Neural cell (in vitro differentiated cells): ENCODE measurements at regions not wholly inside any gene's neighbourhood (a gene's known extent, or its start where the extent isn't known, plus 50 kb on each side); places are given as distances from the start of the nearest gene placed in this dataset.

Experiments
- H2AFZ ChIP-seq: fragments of 200-600, 300-800 bp; sonication (generic), shearing (Covaris generic); 2 replicates; pipeline ENCODE4 v1.6.0; 2014; ENCODE audit warnings: low read depth, mild to moderate bottlenecking, antibody characterized with exemption, low read length, moderate library complexity
- H3F3A ChIP-seq: fragments of 200-600 bp; shearing (Covaris generic); 2 replicates; pipeline ENCODE4 v1.6.1; 2016; ENCODE audit warnings: mild to moderate bottlenecking, moderate library complexity, mixed read lengths, antibody characterized with exemption, low read length; ENCODE audit not compliant: insufficient read depth, poor library complexity, severe bottlenecking
- H3K27ac ChIP-seq: fragments of 200-600, 300-800 bp; sonication (generic), shearing (Covaris generic); 2 replicates; pipeline ENCODE4 v1.5.1; 2014; ENCODE audit warnings: mild to moderate bottlenecking, low read length, moderate library complexity
- H3K27me3 ChIP-seq: fragments of 300-800, 200-600 bp; sonication (generic), shearing (Covaris generic); 2 replicates; pipeline ENCODE4 v1.6.0; 2014; ENCODE audit warnings: mild to moderate bottlenecking, low read depth, low read length, moderate library complexity; ENCODE audit not compliant: insufficient read depth
- H3K36me3 ChIP-seq: fragments of 300-800, 200-600 bp; sonication (generic), shearing (Covaris generic); 2 replicates; pipeline ENCODE4 v1.5.1; 2014; ENCODE audit warnings: mild to moderate bottlenecking, antibody characterized with exemption, low read length, moderate library complexity; ENCODE audit not compliant: insufficient read depth
- H3K4me2 ChIP-seq: fragments of 300-800, 200-600 bp; sonication (generic), shearing (Covaris generic); 2 replicates; pipeline ENCODE4 v1.6.0; 2014; ENCODE audit warnings: mild to moderate bottlenecking, low read length
- H3K4me3 ChIP-seq: fragments of 300-800, 200-600 bp; sonication (generic), shearing (Covaris generic); 2 replicates; pipeline ENCODE4 v1.5.1; 2014; ENCODE audit warnings: mild to moderate bottlenecking, low read length, moderate library complexity
- H3K79me2 ChIP-seq: fragments of 200-600 bp; shearing (Covaris generic); replicated peaks from 2 replicates; pipeline ENCODE4 v1.6.0; 2014; ENCODE audit warnings: mild to moderate bottlenecking, low read length, moderate library complexity; ENCODE audit not compliant: insufficient read depth
- H3K9ac ChIP-seq: fragments of 300-800, 200-600 bp; sonication (generic), shearing (Covaris generic); 2 replicates; pipeline ENCODE4 v1.6.1; 2016; ENCODE audit warnings: mild to moderate bottlenecking, low read length, mixed read lengths
- H3K9me2 ChIP-seq: fragments of 200-600 bp; shearing (Covaris generic); 2 replicates; pipeline ENCODE4 v1.6.1; 2016; ENCODE audit warnings: mild to moderate bottlenecking, low read length, mixed read lengths; ENCODE audit not compliant: insufficient read depth
- H3K9me3 ChIP-seq: fragments of 200-600, 300-800 bp; sonication (generic), shearing (Covaris generic); 2 replicates; pipeline ENCODE4 v1.6.1; 2016; ENCODE audit warnings: mild to moderate bottlenecking, mixed run types, low read length, moderate library complexity, mixed read lengths
- H4K20me1 ChIP-seq: fragments of 200-600 bp; shearing (Covaris generic); 2 replicates; pipeline ENCODE4 v1.6.1; 2016; ENCODE audit warnings: mild to moderate bottlenecking, mixed run types; ENCODE audit not compliant: insufficient read depth
- CTCF ChIP-seq: fragments of 450-650 bp; IDR thresholded peaks from 2 replicates; pipeline ENCODE4 v1.5.1; 2014; ENCODE audit warnings: antibody characterized with exemption, mild to moderate bottlenecking, moderate library complexity; ENCODE audit not compliant: poor library complexity, severe bottlenecking
- RAD21 ChIP-seq: fragments of 450-650 bp; conservative IDR thresholded peaks from 2 replicates; pipeline ENCODE4 v1.6.1; 2014; ENCODE audit warnings: antibody characterized with exemption, mild to moderate bottlenecking, moderate library complexity
- small RNA-seq, 3 experiments: library from RNA; depleted of rRNA; stranded (forward); fragments of <200 nt; gene quantifications; one replicate each; pipeline ENCODE3, GENCODE V24; 2012

DNA sequence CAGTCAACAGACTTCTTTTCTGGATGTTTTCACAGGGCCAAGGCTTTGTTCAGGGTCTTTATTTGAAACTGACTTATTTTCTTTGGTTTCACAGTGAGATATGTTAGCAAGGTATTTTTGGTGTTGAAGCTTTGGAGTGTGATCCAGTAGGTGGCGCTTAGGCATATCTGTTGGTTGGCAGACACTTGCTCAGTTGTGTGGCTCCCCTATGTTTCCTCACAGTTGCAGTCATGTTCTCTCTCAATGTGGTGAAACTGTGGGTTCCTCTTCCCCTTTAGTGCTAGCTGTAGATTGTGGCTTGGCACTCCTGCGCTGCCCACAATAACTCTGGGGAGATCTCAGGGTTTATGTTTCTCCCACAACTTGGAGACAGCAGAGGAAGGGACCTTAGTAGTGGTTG lies 460.8 kb downstream of the SLITRK2 start:
- no peaks in the 10 kb centered on the region for H3K27me3 ChIP-seq
- H3K27ac ChIP-seq: no peak overlapping the region

More for the DNA sequence above, 460.8 kb downstream of the SLITRK2 start:
- no peaks in the 10 kb centered on the region for H3K9me3 ChIP-seq
- H3K9me2 ChIP-seq: no peaks in the 10 kb centered on the region
- H3K4me3 ChIP-seq: no peak overlapping the region
- no peak overlapping the region for H2AFZ ChIP-seq
- no peak overlapping the region for H3K9ac ChIP-seq
- no peak overlapping the region for H3K4me2 ChIP-seq
- H3K79me2 ChIP-seq: no peaks in the 10 kb centered on the region
- H3F3A ChIP-seq: no peaks in the 10 kb centered on the region
- no peaks in the 10 kb centered on the region for H4K20me1 ChIP-seq
- TF ChIP-seq CTCF (no peak), RAD21 (peak; percentile 18)
- H3K36me3 ChIP-seq: no peaks in the 10 kb centered on the region

Small RNAs in the stretch of these regions (small RNA-seq; reads per million reads assigned to genes)
- gene MIR888: 0 reads per million in 3 experiments
- gene MIR890: 39.8 to 74.4 (median 69.5) reads per million in 3 experiments
- 50.8 to 52.6 (median 52.0) reads per million in 3 experiments for gene MIR891A
- gene MIR891B: 0.24 to 16.4 (median 16.3) reads per million in 3 experiments
- gene MIR892A: 10.5 to 16.7 (median 14.7) reads per million in 3 experiments
- gene MIR892B: 0.08 to 3.5 (median 2.9) reads per million in 3 experiments
- gene MIR892C: 0.08 to 6.7 (median 2.7) reads per million in 3 experiments
